ENCODE measurements at regions not wholly inside any gene's neighbourhood (a gene's known extent, or its start where the extent isn't known, plus 50 kb on each side); places are given as distances from the start of the nearest gene placed in this dataset.

GRCh38 chr2:16256601-16257321, 316.4 kb downstream of the MYCN start:
- H3K14ac ChIP-seq (ENCODE audit: insufficient read depth, low read length), result no peak overlapping the region
- H3K4me2 ChIP-seq (ENCODE audit: insufficient read depth, insufficient read length, low read length), result no peak overlapping the region
- no peaks in the 10 kb centered on the region for H3K79me1 ChIP-seq (ENCODE audit: insufficient read depth, low read depth, low read length, poor library complexity, severe bottlenecking)
- no peak overlapping the region for H3K56ac ChIP-seq (ENCODE audit: insufficient read length, low read depth, low read length)
- WGBS (ENCODE audit: extremely low coverage, insufficient read length, low lambda C conversion rate), result no CpG with 5 or more reads among the region's 6 CpGs
- no peak overlapping the region for H2AK5ac ChIP-seq (ENCODE audit: insufficient read length, low read length)
- Mint-ChIP-seq H3K9me3 (peaks cover 5 to 8% of the 10 kb centered on the region in 2 experiments), H3K4me3 (no peak overlapping the region; a peak in 1 of 5 replicates), H3K27me3 (ENCODE audit: low read depth) (no peaks in the 10 kb centered on the region; the same call in 1 of the 2 replicates), H3K4me1 (peaks cover 6 to 8% of the 10 kb centered on the region in 2 experiments; a peak in 2 of 4 replicates), H3K36me3 (ENCODE audit: insufficient read depth in 1 of 3, low read depth in 3 of 3) (peaks cover 0 to 5% (median 5%) of the 10 kb centered on the region in 3 experiments; a peak in 4 of 7 replicates), H3K27ac (no peak overlapping the region; a peak in 1 of 7 replicates)
- H2BK15ac ChIP-seq (ENCODE audit: low read depth, low read length), result no peak overlapping the region
- H3K79me2 ChIP-seq (ENCODE audit: insufficient read depth, low read length), result no peaks in the 10 kb centered on the region
- H2BK5ac ChIP-seq (ENCODE audit: insufficient read length, low read length), result no peak overlapping the region
- H4K8ac ChIP-seq (replicated peaks; ENCODE audit: insufficient read length, low read depth, low read length), result no peak overlapping the region
- H2BK120ac ChIP-seq (ENCODE audit: low read depth, low read length, poor library complexity, severe bottlenecking), result no peak overlapping the region
- no peak overlapping the region for H4K5ac ChIP-seq (ENCODE audit: insufficient read length, low read depth, low read length)
- no peak overlapping the region for H3T11ph ChIP-seq (ENCODE audit: low read length)
- no peak overlapping the region for H2BK20ac ChIP-seq (ENCODE audit: low read depth, low read length, poor library complexity, severe bottlenecking)
- H4K91ac ChIP-seq (ENCODE audit: insufficient read length, low read depth, low read length), result no peak overlapping the region
- no peaks in the 10 kb centered on the region for H3K27me3 ChIP-seq (ENCODE audit: insufficient read depth, low read length)
- no peak overlapping the region for H2BK12ac ChIP-seq (ENCODE audit: insufficient read length, low read depth, low read length)
- H3K27ac ChIP-seq (ENCODE audit: insufficient read length, low read depth, low read length), result no peak overlapping the region
- no peak overlapping the region for H2AFZ ChIP-seq (ENCODE audit: low read length)
- H3K4ac ChIP-seq (ENCODE audit: low read depth, low read length), result no peak overlapping the region
- H3K23ac ChIP-seq (ENCODE audit: insufficient read length, low read depth, low read length), result no peak overlapping the region
- H3K9ac ChIP-seq (ENCODE audit: extremely low read depth, insufficient read length, low read length), result no peak overlapping the region
- no peak for DNase-seq
- no peaks in the 10 kb centered on the region for H3K23me2 ChIP-seq (ENCODE audit: insufficient read length, low read depth, low read length, poor library complexity, severe bottlenecking)
- H4K20me1 ChIP-seq (ENCODE audit: control insufficient read depth, insufficient read depth, insufficient read length), result no peaks in the 10 kb centered on the region
- no peaks in the 10 kb centered on the region for H3K4me1 ChIP-seq (ENCODE audit: insufficient read depth, low read length)
- no peak overlapping the region for H3K18ac ChIP-seq (ENCODE audit: insufficient read length, low read depth, low read length)
- TF ChIP-seq CTCF (conservative IDR thresholded peaks at IDR 0.05), result no peak
- H3K9me3 ChIP-seq (ENCODE audit: control insufficient read depth, low read depth, low read length), result no peaks in the 10 kb centered on the region

Data from H9 (cell line).